ENCODE measurements at regions not wholly inside any gene's neighbourhood (a gene's known extent, or its start where the extent isn't known, plus 50 kb on each side); places are given as distances from the start of the nearest gene placed in this dataset.

GRCh38 chr2:223262946-223263345, 211.0 kb downstream of the KCNE4 start:
- TF ChIP-seq POLR2A (IDR thresholded peaks at IDR 0.05): no peak
- TF ChIP-seq CTCF (IDR thresholded peaks at IDR 0.05 in 4 of 5, conservative IDR thresholded peaks at IDR 0.05 in 1 of 5): no peak
- Histone ChIP-seq H3K27ac (no peak overlapping the region), H3K4me3 (no peak overlapping the region), H3K27me3 (no peaks in the 10 kb centered on the region), H3K4me1 (no peaks in the 10 kb centered on the region), H3K36me3 (no peaks in the 10 kb centered on the region), H3K9me3 (no peaks in the 10 kb centered on the region)
- DNase-seq (no peak), ATAC-seq (no peak)
- in situ Hi-C loops (cut with MboI; ENCODE audit: low sequenced_read_pairs in 4 of 4): no loop called here
- intact Hi-C loops (cut with DNase I; ENCODE audit: low total_unique reads): no loop called here

GRCh38 chr2:223264541-223265193, 212.7 kb downstream of the KCNE4 start:
- Histone ChIP-seq H3K27ac (no peak overlapping the region), H3K9me3 (no peaks in the 10 kb centered on the region), H3K4me1 (no peaks in the 10 kb centered on the region), H3K36me3 (no peaks in the 10 kb centered on the region), H3K4me3 (no peak overlapping the region), H3K27me3 (no peaks in the 10 kb centered on the region)
- in situ Hi-C loops (cut with MboI; ENCODE audit: low sequenced_read_pairs in 4 of 4): no loop called here
- ATAC-seq (no peak), DNase-seq (no peak)
- TF ChIP-seq CTCF (IDR thresholded peaks at IDR 0.05 in 4 of 5, conservative IDR thresholded peaks at IDR 0.05 in 1 of 5): no peak
- TF ChIP-seq POLR2A (IDR thresholded peaks at IDR 0.05): no peak
- intact Hi-C loops (cut with DNase I; ENCODE audit: low total_unique reads): no loop called here

GRCh38 chr2:223267160-223267951, 215.4 kb downstream of the KCNE4 start:
- no peak overlapping the region for H3K4me3 ChIP-seq
- no peaks in the 10 kb centered on the region for H3K9me3 ChIP-seq
- DNase-seq (no peak), ATAC-seq (no peak)
- TF ChIP-seq CTCF (IDR thresholded peaks at IDR 0.05 in 4 of 5, conservative IDR thresholded peaks at IDR 0.05 in 1 of 5) (no peak), POLR2A (IDR thresholded peaks at IDR 0.05) (no peak)
- H3K36me3 ChIP-seq: no peaks in the 10 kb centered on the region
- in situ Hi-C loops (cut with MboI; ENCODE audit: low sequenced_read_pairs in 4 of 4): no loop called here
- H3K4me1 ChIP-seq: no peaks in the 10 kb centered on the region
- H3K27ac ChIP-seq: no peak overlapping the region
- no peaks in the 10 kb centered on the region for H3K27me3 ChIP-seq
- intact Hi-C loops (cut with DNase I; ENCODE audit: low total_unique reads): no loop called here

GRCh38 chr2:223269386-223269785, 217.4 kb downstream of the KCNE4 start:
- DNase-seq (no peak), ATAC-seq (no peak)
- Histone ChIP-seq H3K4me1 (no peaks in the 10 kb centered on the region), H3K4me3 (no peak overlapping the region), H3K27ac (no peak overlapping the region), H3K9me3 (no peaks in the 10 kb centered on the region), H3K27me3 (no peaks in the 10 kb centered on the region), H3K36me3 (no peaks in the 10 kb centered on the region)
- intact Hi-C loops (cut with DNase I; ENCODE audit: low total_unique reads): no loop called here
- no peak for TF ChIP-seq POLR2A (IDR thresholded peaks at IDR 0.05)
- no peak for TF ChIP-seq CTCF (IDR thresholded peaks at IDR 0.05 in 4 of 5, conservative IDR thresholded peaks at IDR 0.05 in 1 of 5)
- in situ Hi-C loops (cut with MboI; ENCODE audit: low sequenced_read_pairs in 4 of 4): no loop called here

Data from gastrocnemius medialis (tissue), 4 donors.